Right cardiac atrium (tissue), 5 donors: ENCODE measurements at regions not wholly inside any gene's neighbourhood (a gene's known extent, or its start where the extent isn't known, plus 50 kb on each side); places are given as distances from the start of the nearest gene placed in this dataset.
A peak's percentile ranks its signal among the peaks of the same experiment; 100 is the strongest.

Experiments used
- ATAC-seq, 2 donors: fragments of 200-7000 bp; cut with Tn5 transposase; one replicate each; pipeline versions ENCODE4 v1.8.0 to v1.9.1; 2020; ENCODE audit warnings: moderate library complexity in 2 of 2, mild to moderate bottlenecking in 1 of 2
- DNase-seq, 3 donors: peaks; one replicate each; pipeline ENCODE4 v3.0.0-alpha.2; 2020
- H3K27ac ChIP-seq: one replicate; pipeline ENCODE4 v1.5.1; 2013; ENCODE audit warnings: mild to moderate bottlenecking, low read length, control low read depth, moderate library complexity
- H3K27me3 ChIP-seq: one replicate; pipeline ENCODE4 v1.6.1; 2013; ENCODE audit not compliant: control insufficient read depth, insufficient read depth
- H3K4me1 ChIP-seq: one replicate; pipeline ENCODE4 v1.6.1; 2013; ENCODE audit warnings: low read length; ENCODE audit not compliant: control insufficient read depth, insufficient read depth
- H3K4me3 ChIP-seq: one replicate; pipeline ENCODE4 v1.5.1; 2013; ENCODE audit warnings: low read length, control low read depth
- H3K9me3 ChIP-seq: one replicate; pipeline ENCODE4 v1.6.1; 2013; ENCODE audit warnings: low read length; ENCODE audit not compliant: control insufficient read depth
- WGBS: extraction: QIAGEN DNeasy Blood & Tissue Kit; methylation state at CpG from one replicate; pipeline ENCODE4 v1.1.7; 2013; 5-methylcytosine and 5-hydroxymethylcytosine counted together
- intact Hi-C, 4 donors: fragments of 100-400 bp; cut with DNase I; formaldehyde crosslinking; loops; one replicate each; pipeline versions ENCODE4 v1.11.0 to v1.14.0; 2022 to 2023
- donor health status: healthy with polysubstance abuse.
- donor health status: DM: no; HTN: yes; CAD: no.
- donor health status: DM: no; HTN: no; CAD: no.
- donor health status: DM: no; HTN: yes; CAD: no; lungs with severe emphysema.
- donor health status: DM: yes; HTN: yes; CAD: no.

- 70% methylated on average over 5 of the region's 5 CpGs for WGBS
- no peak overlapping the region for H3K4me3 ChIP-seq
- ATAC-seq (no peak), DNase-seq (no peak)
- peaks cover 4% of the 10 kb centered on the region for H3K4me1 ChIP-seq
- peak overlapping the region; percentile 71 for H3K27ac ChIP-seq
- no peaks in the 10 kb centered on the region for H3K9me3 ChIP-seq
- intact Hi-C loops: loop anchor here (2.0 to 10.0 kb wide), 7 partner anchors 98 to 418 kb away; partner anchors contain the start of gene KLF4 (in 2 of the 4)
- H3K27me3 ChIP-seq: no peaks in the 10 kb centered on the region
Measured at GRCh38 chr9:107636571-107637381, 147.2 kb upstream of the KLF4 start.

GRCh38 chr9:107635803-107636174, 146.2 kb upstream of the KLF4 start:
- ATAC-seq (no peak), DNase-seq (no peak)
- Histone ChIP-seq H3K4me3 (no peak overlapping the region), H3K9me3 (no peaks in the 10 kb centered on the region), H3K27ac (no peak overlapping the region), H3K27me3 (no peaks in the 10 kb centered on the region), H3K4me1 (peaks cover 7% of the 10 kb centered on the region)
- intact Hi-C loops: loop anchor here (2.0 to 10.0 kb wide), 7 partner anchors 99 to 419 kb away; partner anchors contain the start of gene KLF4 (in 2 of the 4)
- 86% methylated on average over 6 of the region's 6 CpGs for WGBS

- 73% methylated on average over 7 of the region's 7 CpGs for WGBS
- Histone ChIP-seq H3K27me3 (no peaks in the 10 kb centered on the region), H3K4me1 (peaks cover 7% of the 10 kb centered on the region), H3K4me3 (no peak overlapping the region), H3K27ac (no peak overlapping the region), H3K9me3 (no peaks in the 10 kb centered on the region)
- ATAC-seq (no peak), DNase-seq (no peak)
- intact Hi-C loops: loop anchor here in 3 of 4 donors (5.0 to 10.0 kb wide), 6 partner anchors 100 to 420 kb away; partner anchors contain the start of gene KLF4 (in 1 of the 3)
Measured at GRCh38 chr9:107635101-107635802, 145.7 kb upstream of the KLF4 start.

GRCh38 chr9:107633406-107633805, 143.8 kb upstream of the KLF4 start:
- ATAC-seq: no peak
- Histone ChIP-seq H3K9me3 (no peaks in the 10 kb centered on the region), H3K4me3 (no peak overlapping the region), H3K27ac (no peak overlapping the region), H3K4me1 (peaks cover 7% of the 10 kb centered on the region), H3K27me3 (no peaks in the 10 kb centered on the region)
- intact Hi-C loops: loop anchor here in 3 of 4 donors (10.0 kb wide), 3 partner anchors 101 to 421 kb away; no protein-coding TSS in a partner anchor
- no peak for DNase-seq
- 43% methylated on average over 5 of the region's 5 CpGs for WGBS

- DNase-seq (no peak), ATAC-seq (no peak)
- Histone ChIP-seq H3K4me1 (peaks cover 7% of the 10 kb centered on the region), H3K9me3 (no peaks in the 10 kb centered on the region), H3K27ac (no peak overlapping the region), H3K27me3 (no peaks in the 10 kb centered on the region), H3K4me3 (no peak overlapping the region)
- intact Hi-C loops: loop anchor here in 3 of 4 donors (10.0 kb wide), 3 partner anchors 102 to 422 kb away; no protein-coding TSS in a partner anchor
- WGBS: 76% methylated on average over 4 of the region's 4 CpGs
Measured at GRCh38 chr9:107632661-107633060, 143.1 kb upstream of the KLF4 start.

GRCh38 chr9:107632216-107632615, 142.6 kb upstream of the KLF4 start:
- no peak overlapping the region for H3K27ac ChIP-seq
- ATAC-seq (no peak), DNase-seq (no peak)
- no peaks in the 10 kb centered on the region for H3K27me3 ChIP-seq
- intact Hi-C loops: loop anchor here in 3 of 4 donors (10.0 kb wide), 3 partner anchors 103 to 423 kb away; no protein-coding TSS in a partner anchor
- H3K4me1 ChIP-seq: peaks cover 7% of the 10 kb centered on the region
- H3K4me3 ChIP-seq: no peak overlapping the region
- 79% methylated on average over 9 of the region's 9 CpGs for WGBS
- no peaks in the 10 kb centered on the region for H3K9me3 ChIP-seq

- no peak overlapping the region for H3K4me3 ChIP-seq
- intact Hi-C loops: loop anchor here in 3 of 4 donors (10.0 kb wide), 3 partner anchors 103 to 423 kb away; no protein-coding TSS in a partner anchor
- H3K27me3 ChIP-seq: no peaks in the 10 kb centered on the region
- H3K9me3 ChIP-seq: no peaks in the 10 kb centered on the region
- no peak overlapping the region for H3K27ac ChIP-seq
- WGBS: 51% methylated on average over 5 of the region's 5 CpGs
- H3K4me1 ChIP-seq: peaks cover 7% of the 10 kb centered on the region
- ATAC-seq (peak in 1 of 2 donors; percentile 18), DNase-seq (no peak)
Measured at GRCh38 chr9:107631788-107632187, 142.2 kb upstream of the KLF4 start.

GRCh38 chr9:107630156-107630555, 140.6 kb upstream of the KLF4 start:
- Histone ChIP-seq H3K4me1 (peaks cover 7% of the 10 kb centered on the region), H3K4me3 (no peak overlapping the region), H3K27me3 (no peaks in the 10 kb centered on the region), H3K9me3 (no peaks in the 10 kb centered on the region), H3K27ac (no peak overlapping the region)
- intact Hi-C loops: loop anchor here in 3 of 4 donors (10.0 kb wide), 3 partner anchors 105 to 425 kb away; no protein-coding TSS in a partner anchor
- DNase-seq (no peak), ATAC-seq (no peak)
- 87% methylated on average over 6 of the region's 6 CpGs for WGBS

- Histone ChIP-seq H3K27me3 (no peaks in the 10 kb centered on the region), H3K27ac (no peak overlapping the region), H3K4me1 (peaks cover 7% of the 10 kb centered on the region), H3K9me3 (no peaks in the 10 kb centered on the region), H3K4me3 (no peak overlapping the region)
- intact Hi-C loops: no loop called here
- ATAC-seq (no peak), DNase-seq (no peak)
- WGBS: 91% methylated on average over 11 of the region's 11 CpGs
Measured at GRCh38 chr9:107628444-107628843, 138.9 kb upstream of the KLF4 start.

GRCh38 chr9:107627781-107628180, 138.2 kb upstream of the KLF4 start:
- no peak for DNase-seq
- Histone ChIP-seq H3K27ac (no peak overlapping the region), H3K4me1 (peaks cover 7% of the 10 kb centered on the region), H3K9me3 (no peaks in the 10 kb centered on the region), H3K4me3 (no peak overlapping the region), H3K27me3 (no peaks in the 10 kb centered on the region)
- 73% methylated on average over 4 of the region's 4 CpGs for WGBS
- peak; percentile 12 to 59 for ATAC-seq
- intact Hi-C loops: no loop called here

- no peak overlapping the region for H3K27ac ChIP-seq
Measured at GRCh38 chr9:107626118-107626517, 136.5 kb upstream of the KLF4 start.

More at GRCh38 chr9:107626118-107626517, 136.5 kb upstream of the KLF4 start:
- no peak for ATAC-seq
- intact Hi-C loops: no loop called here
- no peak for DNase-seq
- no peaks in the 10 kb centered on the region for H3K4me1 ChIP-seq
- 94% methylated on average over 6 of the region's 6 CpGs for WGBS
- H3K27me3 ChIP-seq: no peaks in the 10 kb centered on the region
- no peak overlapping the region for H3K4me3 ChIP-seq
- H3K9me3 ChIP-seq: no peaks in the 10 kb centered on the region
